ENCODE measurements at regions not wholly inside any gene's neighbourhood (a gene's known extent, or its start where the extent isn't known, plus 50 kb on each side); places are given as distances from the start of the nearest gene placed in this dataset.

GRCh38 chr2:7479603-7480002 is 562.4 kb downstream of the RNF144A start:
- POLR2A ChIA-PET (ENCODE audit: low non-redundant PET): no interaction called here
- BruUV-seq (replicated peaks): no TSS peak
- intact Hi-C loops (cut with micrococcal nuclease; ENCODE audit: unreplicated experiment): no loop called here
- no peak for DNase-seq (ENCODE audit: low spot score)
- no peak overlapping the region for H3K4me3 ChIP-seq (ENCODE audit: low read depth, low read length, poor library complexity, severe bottlenecking)
- CTCF ChIA-PET: no interaction called here
- H3K9me3 ChIP-seq (ENCODE audit: low read depth, low read length, poor library complexity, severe bottlenecking): peaks cover 7% of the 10 kb centered on the region
- H3K27me3 ChIP-seq (replicated peaks; ENCODE audit: insufficient read depth, low read depth, low read length, poor library complexity): no peaks in the 10 kb centered on the region
- no peaks in the 10 kb centered on the region for H3K4me1 ChIP-seq (ENCODE audit: insufficient read depth, low read length, poor library complexity, severe bottlenecking)
- TF ChIP-seq, protein P1, sequence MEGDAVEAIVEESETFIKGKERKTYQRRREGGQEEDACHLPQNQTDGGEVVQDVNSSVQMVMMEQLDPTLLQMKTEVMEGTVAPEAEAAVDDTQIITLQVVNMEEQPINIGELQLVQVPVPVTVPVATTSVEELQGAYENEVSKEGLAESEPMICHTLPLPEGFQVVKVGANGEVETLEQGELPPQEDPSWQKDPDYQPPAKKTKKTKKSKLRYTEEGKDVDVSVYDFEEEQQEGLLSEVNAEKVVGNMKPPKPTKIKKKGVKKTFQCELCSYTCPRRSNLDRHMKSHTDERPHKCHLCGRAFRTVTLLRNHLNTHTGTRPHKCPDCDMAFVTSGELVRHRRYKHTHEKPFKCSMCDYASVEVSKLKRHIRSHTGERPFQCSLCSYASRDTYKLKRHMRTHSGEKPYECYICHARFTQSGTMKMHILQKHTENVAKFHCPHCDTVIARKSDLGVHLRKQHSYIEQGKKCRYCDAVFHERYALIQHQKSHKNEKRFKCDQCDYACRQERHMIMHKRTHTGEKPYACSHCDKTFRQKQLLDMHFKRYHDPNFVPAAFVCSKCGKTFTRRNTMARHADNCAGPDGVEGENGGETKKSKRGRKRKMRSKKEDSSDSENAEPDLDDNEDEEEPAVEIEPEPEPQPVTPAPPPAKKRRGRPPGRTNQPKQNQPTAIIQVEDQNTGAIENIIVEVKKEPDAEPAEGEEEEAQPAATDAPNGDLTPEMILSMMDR (conservative IDR thresholded peaks at IDR 0.05; ENCODE audit: low read depth, low read length): no peak
- TF ChIP-seq EZH2 (IDR thresholded peaks at IDR 0.05; ENCODE audit: borderline replicate concordance, low read depth, low read length, poor library complexity, severe bottlenecking): no peak
- no peak overlapping the region for H3K27ac ChIP-seq (ENCODE audit: low read depth, low read length, poor library complexity, severe bottlenecking)
- H3K36me3 ChIP-seq (ENCODE audit: insufficient read depth, low read length, poor library complexity, severe bottlenecking): no peaks in the 10 kb centered on the region

DNA sequence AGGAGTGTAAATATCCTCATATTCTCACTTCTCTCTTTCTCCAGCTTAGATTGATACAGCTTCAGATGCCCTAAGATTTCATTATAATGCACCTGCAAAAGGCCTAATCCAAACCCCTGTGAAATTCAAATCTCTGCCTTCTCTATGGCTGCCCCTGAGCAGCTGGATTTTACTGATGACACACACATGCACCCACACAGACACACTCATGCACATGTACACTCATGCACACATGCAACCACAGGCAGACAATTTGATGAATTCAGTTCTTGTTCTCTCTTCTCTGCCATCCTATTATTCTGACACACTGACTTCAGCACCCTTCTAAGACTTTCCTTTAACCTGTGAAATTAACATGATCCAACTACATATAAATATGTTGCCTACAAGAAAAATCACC is 563.2 kb downstream of the RNF144A start:
- no peak overlapping the region for H3K27ac ChIP-seq (ENCODE audit: low read depth, low read length, poor library complexity, severe bottlenecking)
- H3K4me3 ChIP-seq (ENCODE audit: low read depth, low read length, poor library complexity, severe bottlenecking): no peak overlapping the region
- ChIA-PET POLR2A (ENCODE audit: low non-redundant PET) (no interaction called here), CTCF (no interaction called here)
- DNase-seq (ENCODE audit: low spot score): no peak
- no peak for TF ChIP-seq EZH2 (IDR thresholded peaks at IDR 0.05; ENCODE audit: borderline replicate concordance, low read depth, low read length, poor library complexity, severe bottlenecking)
- TF ChIP-seq, protein P1 (conservative IDR thresholded peaks at IDR 0.05; ENCODE audit: low read depth, low read length): no peak
- no peaks in the 10 kb centered on the region for H3K27me3 ChIP-seq (replicated peaks; ENCODE audit: insufficient read depth, low read depth, low read length, poor library complexity)
- no peaks in the 10 kb centered on the region for H3K36me3 ChIP-seq (ENCODE audit: insufficient read depth, low read length, poor library complexity, severe bottlenecking)
- no TSS peak for BruUV-seq (replicated peaks)
- H3K4me1 ChIP-seq (ENCODE audit: insufficient read depth, low read length, poor library complexity, severe bottlenecking): no peaks in the 10 kb centered on the region
- intact Hi-C loops (cut with micrococcal nuclease; ENCODE audit: unreplicated experiment): no loop called here
- peaks cover 7% of the 10 kb centered on the region for H3K9me3 ChIP-seq (ENCODE audit: low read depth, low read length, poor library complexity, severe bottlenecking)

DNA sequence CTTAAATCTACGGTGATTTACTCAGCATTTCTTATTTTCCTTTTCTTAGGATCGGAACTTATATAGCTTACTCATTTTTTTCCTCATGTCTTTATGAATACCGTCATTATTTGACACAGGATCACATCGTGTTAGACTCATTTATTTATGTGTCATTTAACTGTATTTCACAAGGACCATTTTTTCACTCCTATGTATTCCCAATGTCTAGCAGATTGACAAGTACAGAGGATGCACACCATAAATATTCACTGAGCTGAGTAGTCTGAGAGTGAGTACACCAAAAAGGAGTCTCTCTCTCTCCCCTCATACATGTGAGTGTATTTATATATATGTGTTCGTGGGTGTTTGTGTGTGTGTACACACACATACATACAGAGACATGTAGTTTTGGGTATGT is 573.5 kb downstream of the RNF144A start:
- CTCF ChIA-PET: no interaction called here
- TF ChIP-seq, protein P1 (conservative IDR thresholded peaks at IDR 0.05; ENCODE audit: low read depth, low read length): no peak
- no peak for TF ChIP-seq EZH2 (IDR thresholded peaks at IDR 0.05; ENCODE audit: borderline replicate concordance, low read depth, low read length, poor library complexity, severe bottlenecking)
- H3K36me3 ChIP-seq (ENCODE audit: insufficient read depth, low read length, poor library complexity, severe bottlenecking): no peaks in the 10 kb centered on the region
- no peaks in the 10 kb centered on the region for H3K27me3 ChIP-seq (replicated peaks; ENCODE audit: insufficient read depth, low read depth, low read length, poor library complexity)
- H3K4me3 ChIP-seq (ENCODE audit: low read depth, low read length, poor library complexity, severe bottlenecking): no peak overlapping the region
- BruUV-seq (replicated peaks): no TSS peak
- no peaks in the 10 kb centered on the region for H3K9me3 ChIP-seq (ENCODE audit: low read depth, low read length, poor library complexity, severe bottlenecking)
- intact Hi-C loops (cut with micrococcal nuclease; ENCODE audit: unreplicated experiment): no loop called here
- H3K27ac ChIP-seq (ENCODE audit: low read depth, low read length, poor library complexity, severe bottlenecking): no peak overlapping the region
- no peak for DNase-seq (ENCODE audit: low spot score)
- POLR2A ChIA-PET (ENCODE audit: low non-redundant PET): no interaction called here
- H3K4me1 ChIP-seq (ENCODE audit: insufficient read depth, low read length, poor library complexity, severe bottlenecking): no peaks in the 10 kb centered on the region
